GM12878 (cell line): ENCODE measurements at regions not wholly inside any gene's neighbourhood (a gene's known extent, or its start where the extent isn't known, plus 50 kb on each side); places are given as distances from the start of the nearest gene placed in this dataset.

ENCODE experiments used
- ATAC-seq: fragments of 200-7000 bp; cut with Tn5 transposase; 3 replicates; pipeline ENCODE4 v1.9.1; 2020; ENCODE audit warnings: mild to moderate bottlenecking, moderate library complexity
- BruUV-seq: library from RNA; stranded (reverse); fragments of 400-500 nt; replicated peaks from 2 replicates; lab custom pipeline; 2021; lab: Mats Ljungman, UMichigan
- CTCF ChIA-PET: fragments of 300-600 bp; sonication (Branson Sonifier 250); formaldehyde crosslinking; extraction: SDS; loops from one replicate; lab custom pipeline; 2021; ENCODE audit warnings: inconsistent platforms; lab: Yijun Ruan, JAX
- POLR2A ChIA-PET: fragments of 350-600 bp; formaldehyde crosslinking; extraction: SDS; loops from one replicate; lab custom pipeline; 2021; ENCODE audit warnings: inconsistent platforms; lab: Charles Lee
- RAD21 ChIA-PET: fragments of 300-600 bp; sonication (Branson Sonifier 250); formaldehyde crosslinking; loops from one replicate; lab custom pipeline; 2023; ENCODE audit warnings: antibody characterized with exemption; ENCODE audit not compliant: unreplicated experiment; lab: Charles Lee
- SMC1A ChIA-PET: fragments of 300-600 bp; sonication (Branson Sonifier 250); formaldehyde crosslinking; loops from one replicate; lab custom pipeline; 2023; ENCODE audit not compliant: unreplicated experiment, uncharacterized antibody; lab: Charles Lee
- DNase-seq: peaks from one replicate; pipeline ENCODE4 v3.0.0-alpha.2; 2011; ENCODE audit warnings: low read depth, low spot score
- FAIRE-seq: peaks from 3 replicates; lab custom pipeline; 2011; peaks lifted over from hg19 to GRCh38; lab: Jason Lieb, UNC
- H2AFZ ChIP-seq: 2 replicates; pipeline ENCODE4 v1.6.0; 2011; ENCODE audit warnings: low read depth, low read length, control low read depth; ENCODE audit not compliant: control insufficient read depth
- H3K27ac ChIP-seq: 2 replicates; pipeline ENCODE4 v1.5.1; 2011; ENCODE audit warnings: control low read depth; ENCODE audit not compliant: control insufficient read depth, insufficient read depth
- H3K27me3 ChIP-seq, 2 experiments: replicated peaks in 1 of 2; 2 replicates each; pipeline versions ENCODE4 v1.6.0 to v1.6.1; 2011; ENCODE audit warnings: low read length in 1 of 2; ENCODE audit not compliant: control insufficient read depth in 2 of 2, insufficient read depth in 2 of 2
- H3K36me3 ChIP-seq, 2 experiments: 2 replicates each; pipeline ENCODE4 v1.5.1; 2011; ENCODE audit warnings: low read length in 1 of 2; ENCODE audit not compliant: control insufficient read depth in 2 of 2, insufficient read depth in 2 of 2
- H3K4me1 ChIP-seq: 2 replicates; pipeline ENCODE4 v1.6.1; 2011; ENCODE audit warnings: mild to moderate bottlenecking, low read length, moderate library complexity, mixed read lengths; ENCODE audit not compliant: control insufficient read depth, insufficient read depth
- H3K4me2 ChIP-seq: 2 replicates; pipeline ENCODE4 v1.6.0; 2011; ENCODE audit warnings: control low read depth; ENCODE audit not compliant: control insufficient read depth, insufficient read depth
- H3K4me3 ChIP-seq: fragments of 200-600 bp; sonication (generic); 2 replicates; pipeline ENCODE4 v1.5.1; 2016
- H3K79me2 ChIP-seq: 2 replicates; pipeline ENCODE4 v1.6.0; 2011; ENCODE audit warnings: low read length; ENCODE audit not compliant: control insufficient read depth, insufficient read depth
- H3K9ac ChIP-seq: 2 replicates; pipeline ENCODE4 v1.8.0; 2011; ENCODE audit warnings: low read length, control low read depth, mixed read lengths; ENCODE audit not compliant: control insufficient read depth, insufficient read depth
- H3K9me3 ChIP-seq: replicated peaks from 3 replicates; pipeline ENCODE4 v1.5.1; 2011; ENCODE audit warnings: mild to moderate bottlenecking, low read length; ENCODE audit not compliant: control insufficient read depth, insufficient read depth
- H4K20me1 ChIP-seq: 2 replicates; pipeline ENCODE4 v1.6.0; 2011; ENCODE audit not compliant: control insufficient read depth, insufficient read depth
- EZH2 ChIP-seq: IDR thresholded peaks from 2 replicates; pipeline ENCODE4 v1.6.1; 2012; ENCODE audit warnings: low read depth, mild to moderate bottlenecking, control low read depth, inconsistent platforms, low read length, borderline replicate concordance; ENCODE audit not compliant: control insufficient read depth
- GABPA ChIP-seq: IDR thresholded peaks from 2 replicates; pipeline ENCODE4 v1.6.1; 2014; ENCODE audit warnings: antibody characterized with exemption, low read depth, mild to moderate bottlenecking, inconsistent platforms
- HDAC2 ChIP-seq: fragments of 200-600 bp; sonication (generic); IDR thresholded peaks from 2 replicates; pipeline ENCODE4 v1.6.1; 2017
- IRF4 ChIP-seq: IDR thresholded peaks from 2 replicates; pipeline ENCODE4 v1.6.1; 2011; ENCODE audit warnings: low read depth, low read length
- NFYB ChIP-seq: IDR thresholded peaks from 2 replicates; pipeline ENCODE4 v1.6.1; 2011; ENCODE audit warnings: low read depth, mild to moderate bottlenecking, low read length, improper control_type of control experiment, moderate library complexity; ENCODE audit not compliant: insufficient read depth
- NRF1 ChIP-seq: conservative IDR thresholded peaks from 2 replicates; pipeline ENCODE4 v1.6.1; 2011; ENCODE audit warnings: mild to moderate bottlenecking, low read depth, low read length, improper control_type of control experiment
- RCOR1 ChIP-seq: conservative IDR thresholded peaks from 2 replicates; pipeline ENCODE4 v1.6.1; 2012; ENCODE audit warnings: low read depth, low read length, improper control_type of control experiment
- SIN3A ChIP-seq: IDR thresholded peaks from 2 replicates; pipeline ENCODE4 v1.6.1; 2012; ENCODE audit warnings: low read depth, low read length, improper control_type of control experiment
- SPI1 ChIP-seq: IDR thresholded peaks from 2 replicates; pipeline ENCODE4 v1.6.1; 2011; ENCODE audit warnings: low read depth, mild to moderate bottlenecking, low read length, moderate library complexity, borderline replicate concordance; ENCODE audit not compliant: insufficient read depth
- SRF ChIP-seq, 2 experiments: IDR thresholded peaks; 2 replicates each; pipeline ENCODE4 v1.6.1; 2011; ENCODE audit warnings: low read depth in 2 of 2, low read length in 2 of 2, mild to moderate bottlenecking in 1 of 2, moderate library complexity in 1 of 2
- WGBS: methylation state at CpG from one replicate; pipeline ENCODE4 v1.1.6; 2016; ENCODE audit warnings: low lambda C conversion rate; ENCODE audit not compliant: insufficient replicate concordance, insufficient coverage; ENCODE audit errors: missing lambda C conversion rate; 5-methylcytosine and 5-hydroxymethylcytosine counted together
- in situ Hi-C: fragments of 300-500 bp; cut with MboI; formaldehyde crosslinking; loops from 9 replicates; pipeline ENCODE4 v1.14.3; 2018; ENCODE audit warnings: mixed read lengths
- intact Hi-C: fragments of 100-400 bp; cut with micrococcal nuclease; formaldehyde crosslinking; loops from one replicate; pipeline ENCODE4 v1.14.2; 2022; ENCODE audit not compliant: unreplicated experiment
- TF ChIP-seq, protein P1 (sequence below): fragments of 450-650 bp; IDR thresholded peaks from 2 replicates; pipeline ENCODE4 v1.6.1; 2017; ENCODE audit warnings: low read depth, mild to moderate bottlenecking, moderate library complexity

DNA sequence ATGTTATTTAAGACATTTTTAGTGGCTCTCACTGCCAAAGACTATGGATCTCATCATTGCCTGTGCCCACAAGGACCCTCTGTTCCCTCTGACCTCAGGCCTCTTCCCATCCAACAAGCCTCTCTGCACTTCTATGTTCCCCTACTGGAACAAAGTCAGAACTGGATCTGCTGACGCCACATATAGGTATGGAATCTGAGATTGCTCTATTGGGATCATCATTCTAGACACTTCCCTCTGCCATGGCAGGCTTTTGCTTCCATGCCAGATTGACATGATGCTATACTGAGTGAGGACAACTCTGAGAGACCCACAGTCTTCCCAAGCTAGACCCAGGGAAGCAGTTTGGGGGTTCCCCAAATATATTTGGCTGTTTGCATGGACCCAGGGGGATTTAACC is 76.0 kb upstream of the ZNF648 start:
- no peaks in the 10 kb centered on the region for H3K27me3 ChIP-seq
- DNase-seq, result no peak
- ChIA-PET CTCF (interaction anchor here (1.3 to 14.5 kb wide), 3 partner anchors 57 to 259 kb away, joined by 5 to 418 read pairs (median 5); partner anchors contain the start of genes GLUL and TEDDM1), SMC1A (interaction anchor here (1.0 to 1.4 kb wide), 2 partner anchors 112 to 259 kb away, joined by 3 to 7 read pairs; no protein-coding TSS in a partner anchor)
- TF ChIP-seq RCOR1, result no peak
- no peak for TF ChIP-seq NRF1
- no peak for TF ChIP-seq IRF4
- no peak for TF ChIP-seq EZH2
- TF ChIP-seq HDAC2, result no peak
- TF ChIP-seq SRF (IDR thresholded peaks at IDR 0.05; ENCODE audit: low read depth in 2 of 2, low read length in 2 of 2), result no peak
- no peak for TF ChIP-seq GABPA
- TF ChIP-seq, protein P1, sequence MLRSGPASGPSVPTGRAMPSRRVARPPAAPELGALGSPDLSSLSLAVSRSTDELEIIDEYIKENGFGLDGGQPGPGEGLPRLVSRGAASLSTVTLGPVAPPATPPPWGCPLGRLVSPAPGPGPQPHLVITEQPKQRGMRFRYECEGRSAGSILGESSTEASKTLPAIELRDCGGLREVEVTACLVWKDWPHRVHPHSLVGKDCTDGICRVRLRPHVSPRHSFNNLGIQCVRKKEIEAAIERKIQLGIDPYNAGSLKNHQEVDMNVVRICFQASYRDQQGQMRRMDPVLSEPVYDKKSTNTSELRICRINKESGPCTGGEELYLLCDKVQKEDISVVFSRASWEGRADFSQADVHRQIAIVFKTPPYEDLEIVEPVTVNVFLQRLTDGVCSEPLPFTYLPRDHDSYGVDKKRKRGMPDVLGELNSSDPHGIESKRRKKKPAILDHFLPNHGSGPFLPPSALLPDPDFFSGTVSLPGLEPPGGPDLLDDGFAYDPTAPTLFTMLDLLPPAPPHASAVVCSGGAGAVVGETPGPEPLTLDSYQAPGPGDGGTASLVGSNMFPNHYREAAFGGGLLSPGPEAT, result no peak
- no peak for TF ChIP-seq SIN3A
- TF ChIP-seq NFYB, result no peak
- TF ChIP-seq SPI1, result no peak
- TF ChIP-seq, all 136 proteins: peak for 0
- no peak for FAIRE-seq
- Histone ChIP-seq H4K20me1 (no peaks in the 10 kb centered on the region), H3K79me2 (no peaks in the 10 kb centered on the region), H3K4me3 (no peak overlapping the region), H3K4me2 (no peak overlapping the region), H3K9me3 (peaks cover 9% of the 10 kb centered on the region; the same call in 2 of the 3 replicates), H3K4me1 (no peaks in the 10 kb centered on the region), H3K36me3 (no peaks in the 10 kb centered on the region), H3K9ac (no peak overlapping the region), H2AFZ (no peak overlapping the region), H3K27ac (no peak overlapping the region)
- BruUV-seq, result no TSS peak
- ChIA-PET RAD21 (no interaction called here), POLR2A (no interaction called here)
- no peak for ATAC-seq
- in situ Hi-C loops (no loop called here), intact Hi-C loops (no loop called here)
- 19% methylated on average over 1 of the region's 1 CpG for WGBS
